SK-N-MC (cell line): ENCODE measurements at regions not wholly inside any gene's neighbourhood (a gene's known extent, or its start where the extent isn't known, plus 50 kb on each side); places are given as distances from the start of the nearest gene placed in this dataset.

Experiments used
- EZH2 ChIP-seq: fragments of 200-600 bp; sonication (generic); IDR thresholded peaks from one replicate; pipeline ENCODE4 v1.6.1; 2017; ENCODE audit warnings: antibody characterized with exemption
- POLR2AphosphoS5 ChIP-seq: IDR thresholded peaks from 2 replicates; pipeline ENCODE4 v1.6.1; 2012; ENCODE audit warnings: mild to moderate bottlenecking, low read depth, low read length, borderline replicate concordance

GRCh38 chrX:40385682-40386081, 195.1 kb upstream of the ATP6AP2 start:
- TF ChIP-seq POLR2AphosphoS5: no peak
- no peak for TF ChIP-seq EZH2
